Activated CD8-positive, alpha-beta T cell treated with anti-CD3 and anti-CD28 coated beads, Interleukin-2, amount 10 ng/mL, durations not matched to agents 7 days and 5 days (primary cell): ENCODE measurements at regions not wholly inside any gene's neighbourhood (a gene's known extent, or its start where the extent isn't known, plus 50 kb on each side); places are given as distances from the start of the nearest gene placed in this dataset.

ENCODE experiments used
- ATAC-seq: fragments of 150-1000 bp; cut with Tn5 transposase; one replicate; pipeline ENCODE4 v1.10.0; 2021; ENCODE audit warnings: moderate library complexity
- CTCF ChIA-PET: fragments of 350-600 bp; sonication (Branson Sonifier 250); formaldehyde crosslinking; loops from one replicate; lab custom pipeline; 2021; ENCODE audit warnings: antibody characterized with exemption; lab: Charles Lee
- POLR2A ChIA-PET: fragments of 350-600 bp; sonication (Branson Sonifier 250); formaldehyde crosslinking; loops from one replicate; lab custom pipeline; 2021; ENCODE audit warnings: antibody characterized with exemption; lab: Charles Lee
- DNase-seq: peaks from one replicate; pipeline ENCODE4 v3.0.0-alpha.2; 2020
- H3K27ac Mint-ChIP-seq: one replicate; pipeline ENCODE4 v1.8.0; 2021; ENCODE audit warnings: mild to moderate bottlenecking, mixed read lengths
- H3K27me3 Mint-ChIP-seq: one replicate; pipeline ENCODE4 v1.8.0; 2021; ENCODE audit warnings: low read depth, mixed read lengths
- H3K36me3 Mint-ChIP-seq: one replicate; pipeline ENCODE4 v1.8.0; 2021; ENCODE audit warnings: low read depth, mixed read lengths
- H3K4me1 Mint-ChIP-seq: one replicate; pipeline ENCODE4 v1.8.0; 2021; ENCODE audit warnings: low read depth, mixed read lengths
- H3K4me3 Mint-ChIP-seq: one replicate; pipeline ENCODE4 v1.8.0; 2021; ENCODE audit warnings: mild to moderate bottlenecking, mixed read lengths
- H3K9me3 Mint-ChIP-seq: one replicate; pipeline ENCODE4 v1.8.0; 2022; ENCODE audit warnings: mixed read lengths; ENCODE audit not compliant: insufficient read depth

DNA sequence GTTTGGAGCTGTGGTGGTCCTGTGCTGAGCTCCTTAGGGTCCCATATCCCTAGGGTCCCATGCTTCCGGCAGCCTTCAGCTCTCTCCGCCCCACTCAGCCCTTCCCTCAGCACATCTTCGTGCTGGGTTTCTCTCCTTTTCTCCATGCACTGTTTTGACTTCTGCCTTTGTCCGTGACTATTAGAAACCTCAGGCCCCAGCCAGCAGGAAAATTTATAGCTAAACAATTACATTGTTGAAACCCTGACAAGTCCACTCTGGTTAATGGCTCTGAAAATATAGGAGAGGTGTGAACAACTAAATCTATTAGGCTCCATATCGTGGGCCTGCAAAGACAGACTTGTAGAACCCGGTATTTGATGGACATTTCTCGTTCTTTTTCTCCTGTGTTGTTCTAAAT lies 523.7 kb downstream of the CCDC171 start:
- H3K9me3 Mint-ChIP-seq: no peaks in the 10 kb centered on the region
- H3K36me3 Mint-ChIP-seq: no peaks in the 10 kb centered on the region
- no peaks in the 10 kb centered on the region for H3K27me3 Mint-ChIP-seq
- DNase-seq (no peak), ATAC-seq (no peak)
- ChIA-PET CTCF (no interaction called here), POLR2A (no interaction called here)
- H3K4me1 Mint-ChIP-seq: no peaks in the 10 kb centered on the region
- no peak overlapping the region for H3K27ac Mint-ChIP-seq
- no peak overlapping the region for H3K4me3 Mint-ChIP-seq

DNA sequence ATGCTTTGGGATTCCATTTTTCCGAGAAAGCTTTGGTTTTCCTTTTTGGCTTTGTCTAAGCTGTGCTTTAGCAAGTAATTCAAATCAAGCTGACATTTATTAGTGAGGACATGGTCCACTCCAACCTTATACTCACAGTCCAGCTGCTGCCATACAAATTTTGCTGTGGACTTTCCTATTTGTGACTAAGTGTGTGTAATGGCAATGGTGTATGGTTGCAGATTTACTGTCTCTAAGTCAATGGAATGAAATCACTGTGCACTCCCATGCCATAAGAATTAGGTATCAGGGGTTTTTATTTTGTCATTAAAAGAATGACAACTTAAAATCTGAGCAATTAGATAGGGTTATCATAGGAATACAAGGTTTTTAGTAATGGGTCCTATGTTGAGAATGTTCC lies 530.0 kb downstream of the CCDC171 start:
- H3K9me3 Mint-ChIP-seq: peaks cover 5% of the 10 kb centered on the region
- ATAC-seq: no peak
- POLR2A ChIA-PET: no interaction called here
- H3K36me3 Mint-ChIP-seq: no peaks in the 10 kb centered on the region
- CTCF ChIA-PET: no interaction called here
- H3K27ac Mint-ChIP-seq: no peak overlapping the region
- no peak overlapping the region for H3K4me3 Mint-ChIP-seq
- no peak for DNase-seq
- H3K4me1 Mint-ChIP-seq: no peaks in the 10 kb centered on the region
- H3K27me3 Mint-ChIP-seq: no peaks in the 10 kb centered on the region

GRCh38 chr9:16085167-16085726 lies 532.4 kb downstream of the CCDC171 start:
- no peaks in the 10 kb centered on the region for H3K4me1 Mint-ChIP-seq
- no peak overlapping the region for H3K4me3 Mint-ChIP-seq
- no peaks in the 10 kb centered on the region for H3K36me3 Mint-ChIP-seq
- H3K9me3 Mint-ChIP-seq: peaks cover 6% of the 10 kb centered on the region
- no peak overlapping the region for H3K27ac Mint-ChIP-seq
- ATAC-seq (no peak), DNase-seq (no peak)
- peaks cover 2% of the 10 kb centered on the region for H3K27me3 Mint-ChIP-seq
- ChIA-PET CTCF (no interaction called here), POLR2A (no interaction called here)

DNA sequence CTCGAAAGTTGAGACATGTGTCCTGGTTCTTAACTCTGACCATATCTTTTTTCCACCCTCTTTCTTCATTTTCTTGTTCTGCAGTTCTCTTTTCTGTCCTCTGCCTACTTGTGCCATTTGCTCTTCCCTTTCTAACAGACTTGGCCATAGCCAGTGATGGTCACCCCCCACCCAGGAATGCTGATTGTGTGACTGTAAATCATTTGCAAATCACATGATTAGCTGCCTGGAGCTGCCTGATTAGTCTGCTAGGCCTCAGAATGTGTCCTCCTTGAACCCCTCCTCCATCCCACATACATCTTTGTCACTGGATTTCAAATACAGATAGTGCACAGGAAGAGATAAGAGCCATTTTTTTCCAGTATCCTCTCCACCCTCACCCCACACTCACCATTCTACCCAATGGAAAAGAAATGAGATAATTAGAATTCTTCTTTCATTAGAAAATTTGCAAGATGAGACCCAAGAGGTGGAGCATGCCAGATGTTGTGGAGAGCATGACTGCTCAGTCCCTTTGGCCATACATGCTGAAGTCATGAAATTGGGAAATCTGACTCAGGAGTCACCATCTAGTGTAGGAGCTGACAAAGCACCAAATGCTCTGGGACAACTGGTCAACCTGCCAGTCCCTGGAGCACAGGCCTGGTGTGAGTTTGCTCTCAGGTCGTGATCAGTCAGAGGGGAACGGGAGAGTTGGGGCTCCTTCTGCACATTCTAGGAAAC lies 538.2 kb downstream of the CCDC171 start:
- DNase-seq (no peak), ATAC-seq (no peak)
- ChIA-PET CTCF (no interaction called here), POLR2A (no interaction called here)
- Mint-ChIP-seq H3K36me3 (no peaks in the 10 kb centered on the region), H3K27ac (no peak overlapping the region), H3K27me3 (peaks cover 2% of the 10 kb centered on the region), H3K9me3 (peaks cover 6% of the 10 kb centered on the region), H3K4me3 (no peak overlapping the region), H3K4me1 (no peaks in the 10 kb centered on the region)

DNA sequence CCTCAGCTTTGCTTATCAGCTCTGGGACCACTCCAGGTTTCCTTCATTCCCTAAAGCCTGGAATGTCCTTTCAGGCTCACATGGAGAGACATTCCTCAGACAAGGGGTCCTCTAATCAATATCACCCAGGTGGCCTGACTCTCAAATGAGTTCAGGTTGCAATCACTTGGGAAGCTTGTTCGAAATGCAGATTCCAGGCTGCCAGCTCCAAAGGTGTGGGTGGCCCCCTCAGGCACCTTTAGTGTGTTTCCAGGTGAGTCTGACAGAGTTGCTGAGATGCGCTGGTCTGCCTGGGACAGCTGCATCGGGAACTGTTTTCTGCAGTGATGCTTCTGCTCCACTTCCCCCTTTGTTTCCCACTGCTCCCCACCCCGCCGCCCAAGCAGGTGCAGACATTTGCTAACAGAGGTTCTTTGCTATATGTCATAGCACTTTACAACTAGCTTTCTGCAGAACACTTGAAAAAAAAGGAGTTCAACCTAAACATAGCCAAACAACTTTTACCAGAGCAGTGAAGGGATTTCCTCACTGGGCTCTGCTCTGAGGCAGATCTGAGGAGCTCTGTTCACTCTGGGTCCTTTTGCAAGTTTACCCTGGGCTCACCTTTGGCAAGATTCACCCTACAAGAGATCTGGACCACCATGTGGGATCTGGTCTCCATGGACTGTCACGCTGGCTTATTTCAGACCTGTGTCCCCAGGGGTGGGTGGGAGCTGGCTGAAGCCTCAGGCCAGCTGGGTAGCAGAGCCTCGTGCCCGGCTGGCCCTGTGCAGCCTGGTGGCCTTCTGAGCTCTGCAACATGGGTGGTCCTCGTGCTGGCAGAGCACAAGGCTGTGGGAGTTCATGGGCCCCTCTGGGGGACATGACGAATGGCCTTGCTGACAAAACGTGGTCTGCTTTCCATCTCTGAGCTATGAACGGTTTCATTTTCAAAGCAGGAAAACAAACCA lies 539.6 kb downstream of the CCDC171 start:
- ATAC-seq (no peak), DNase-seq (no peak)
- no peak overlapping the region for H3K4me3 Mint-ChIP-seq
- ChIA-PET CTCF (no interaction called here), POLR2A (no interaction called here)
- H3K9me3 Mint-ChIP-seq: peaks cover 4% of the 10 kb centered on the region
- H3K27me3 Mint-ChIP-seq: peaks cover 2% of the 10 kb centered on the region
- no peaks in the 10 kb centered on the region for H3K4me1 Mint-ChIP-seq
- no peak overlapping the region for H3K27ac Mint-ChIP-seq
- H3K36me3 Mint-ChIP-seq: no peaks in the 10 kb centered on the region

DNA sequence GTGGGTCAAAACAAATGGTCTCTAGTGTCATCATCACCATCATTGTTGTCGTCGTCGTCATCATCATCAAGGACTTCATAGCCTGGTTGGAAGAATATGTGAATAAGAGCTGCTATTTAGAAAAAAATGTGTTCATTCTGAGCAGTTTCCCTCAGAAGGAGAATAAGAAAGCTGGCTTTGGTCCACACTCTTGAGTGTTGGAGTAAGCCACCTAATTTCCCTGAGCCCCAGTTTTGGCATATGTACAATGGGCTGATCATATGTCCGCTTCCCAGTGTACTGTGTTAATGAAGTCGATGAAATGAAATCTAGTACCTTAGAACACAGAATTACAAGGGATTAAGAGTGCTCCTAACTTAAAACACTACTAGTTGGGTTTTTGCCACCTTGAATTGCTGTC lies 545.5 kb downstream of the CCDC171 start:
- ChIA-PET POLR2A (no interaction called here), CTCF (no interaction called here)
- H3K27ac Mint-ChIP-seq: no peak overlapping the region
- H3K4me3 Mint-ChIP-seq: no peak overlapping the region
- H3K36me3 Mint-ChIP-seq: no peaks in the 10 kb centered on the region
- DNase-seq (no peak), ATAC-seq (no peak)
- no peaks in the 10 kb centered on the region for H3K27me3 Mint-ChIP-seq
- H3K4me1 Mint-ChIP-seq: no peaks in the 10 kb centered on the region
- no peaks in the 10 kb centered on the region for H3K9me3 Mint-ChIP-seq

GRCh38 chr9:16099732-16100536 lies 547.1 kb downstream of the CCDC171 start:
- H3K9me3 Mint-ChIP-seq: no peaks in the 10 kb centered on the region
- H3K27me3 Mint-ChIP-seq: no peaks in the 10 kb centered on the region
- CTCF ChIA-PET: no interaction called here
- no peak for ATAC-seq
- H3K4me1 Mint-ChIP-seq: no peaks in the 10 kb centered on the region
- no peaks in the 10 kb centered on the region for H3K36me3 Mint-ChIP-seq
- H3K27ac Mint-ChIP-seq: no peak overlapping the region
- no peak for DNase-seq
- H3K4me3 Mint-ChIP-seq: no peak overlapping the region
- POLR2A ChIA-PET: no interaction called here

DNA sequence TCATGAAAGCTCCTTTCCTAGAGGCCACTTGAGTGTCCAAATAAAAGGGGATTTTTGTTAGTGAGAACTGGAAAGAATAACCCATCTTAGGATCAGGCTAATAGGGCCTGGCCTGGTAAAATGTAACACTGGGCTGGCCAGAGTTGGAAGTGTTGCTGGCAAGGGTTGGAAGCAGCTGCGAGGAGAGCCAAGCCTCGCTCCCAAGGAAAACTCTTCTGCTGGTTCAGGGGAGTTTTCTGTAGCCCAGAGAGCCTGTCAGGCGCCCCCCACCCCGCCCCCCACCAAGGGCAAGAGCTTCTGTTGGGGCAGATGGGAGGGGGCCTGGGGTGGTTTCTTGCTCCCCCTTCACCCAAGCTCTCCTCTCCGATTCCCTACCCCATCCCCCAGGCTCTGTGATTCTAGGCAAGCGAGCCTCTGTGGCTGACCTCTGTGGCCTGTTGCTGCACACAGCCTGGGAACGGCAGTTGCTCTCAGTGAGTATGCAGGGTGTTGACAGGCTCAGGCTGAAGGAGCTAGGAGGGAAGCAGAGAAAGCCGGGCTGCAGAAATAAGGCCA lies 547.8 kb downstream of the CCDC171 start:
- DNase-seq: no peak
- Mint-ChIP-seq H3K36me3 (no peaks in the 10 kb centered on the region), H3K27ac (no peak overlapping the region), H3K9me3 (no peaks in the 10 kb centered on the region), H3K4me1 (no peaks in the 10 kb centered on the region), H3K4me3 (no peak overlapping the region), H3K27me3 (no peaks in the 10 kb centered on the region)
- ChIA-PET CTCF (no interaction called here), POLR2A (no interaction called here)
- no peak for ATAC-seq

- ATAC-seq (no peak), DNase-seq (no peak)
- Mint-ChIP-seq H3K9me3 (no peaks in the 10 kb centered on the region), H3K36me3 (no peaks in the 10 kb centered on the region), H3K4me3 (no peak overlapping the region), H3K27me3 (no peaks in the 10 kb centered on the region), H3K4me1 (no peaks in the 10 kb centered on the region), H3K27ac (no peak overlapping the region)
- CTCF ChIA-PET: no interaction called here
- POLR2A ChIA-PET: no interaction called here
These were observed 549.3 kb downstream of the CCDC171 start for GRCh38 chr9:16102154-16102553.

- DNase-seq (no peak), ATAC-seq (no peak)
- Mint-ChIP-seq H3K4me1 (no peaks in the 10 kb centered on the region), H3K4me3 (no peak overlapping the region), H3K36me3 (no peaks in the 10 kb centered on the region), H3K27me3 (no peaks in the 10 kb centered on the region), H3K27ac (no peak overlapping the region), H3K9me3 (no peaks in the 10 kb centered on the region)
- POLR2A ChIA-PET: no interaction called here
- CTCF ChIA-PET: no interaction called here
These were observed 551.0 kb downstream of the CCDC171 start for GRCh38 chr9:16103620-16104397.
